Lower leg skin (tissue), 3 donors: ENCODE measurements at regions not wholly inside any gene's neighbourhood (a gene's known extent, or its start where the extent isn't known, plus 50 kb on each side); places are given as distances from the start of the nearest gene placed in this dataset.

ENCODE experiments used
- POLR2A ChIP-seq, 2 donors: fragments of 450-650 bp; IDR thresholded peaks; one replicate each; pipeline ENCODE4 v1.6.1; 2016 to 2017; ENCODE audit warnings: antibody characterized with exemption in 2 of 2, mild to moderate bottlenecking in 1 of 2, moderate library complexity in 1 of 2
- TF ChIP-seq, protein P1 (sequence below), 3 donors: fragments of 450-650 bp; IDR thresholded peaks; one replicate each; pipeline ENCODE4 v1.5.1; 2016; ENCODE audit warnings: antibody characterized with exemption in 3 of 3, mild to moderate bottlenecking in 3 of 3, moderate library complexity in 2 of 3

DNA sequence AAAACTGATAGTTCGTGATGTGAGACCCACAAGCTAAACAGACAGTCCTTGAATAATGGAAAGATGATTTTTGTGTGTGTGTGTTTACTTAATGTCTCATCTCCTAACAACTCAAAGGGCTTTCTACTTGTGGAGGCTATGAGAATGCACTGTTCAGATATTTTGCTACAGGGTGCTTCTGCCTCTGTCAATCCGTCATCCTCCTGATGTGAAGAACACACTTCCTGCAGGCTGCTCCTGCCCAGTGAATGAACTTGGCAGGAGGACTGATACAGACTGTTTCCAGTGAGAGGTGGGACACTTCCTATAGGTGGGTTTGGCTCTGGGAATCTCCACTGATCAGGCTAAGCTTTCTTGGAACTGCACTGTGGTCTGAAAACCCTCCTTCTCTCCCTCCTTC, 168.4 kb upstream of the STARD13 start:
- TF ChIP-seq, protein P1, sequence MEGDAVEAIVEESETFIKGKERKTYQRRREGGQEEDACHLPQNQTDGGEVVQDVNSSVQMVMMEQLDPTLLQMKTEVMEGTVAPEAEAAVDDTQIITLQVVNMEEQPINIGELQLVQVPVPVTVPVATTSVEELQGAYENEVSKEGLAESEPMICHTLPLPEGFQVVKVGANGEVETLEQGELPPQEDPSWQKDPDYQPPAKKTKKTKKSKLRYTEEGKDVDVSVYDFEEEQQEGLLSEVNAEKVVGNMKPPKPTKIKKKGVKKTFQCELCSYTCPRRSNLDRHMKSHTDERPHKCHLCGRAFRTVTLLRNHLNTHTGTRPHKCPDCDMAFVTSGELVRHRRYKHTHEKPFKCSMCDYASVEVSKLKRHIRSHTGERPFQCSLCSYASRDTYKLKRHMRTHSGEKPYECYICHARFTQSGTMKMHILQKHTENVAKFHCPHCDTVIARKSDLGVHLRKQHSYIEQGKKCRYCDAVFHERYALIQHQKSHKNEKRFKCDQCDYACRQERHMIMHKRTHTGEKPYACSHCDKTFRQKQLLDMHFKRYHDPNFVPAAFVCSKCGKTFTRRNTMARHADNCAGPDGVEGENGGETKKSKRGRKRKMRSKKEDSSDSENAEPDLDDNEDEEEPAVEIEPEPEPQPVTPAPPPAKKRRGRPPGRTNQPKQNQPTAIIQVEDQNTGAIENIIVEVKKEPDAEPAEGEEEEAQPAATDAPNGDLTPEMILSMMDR (IDR thresholded peaks at IDR 0.05) = no peak
- no peak for TF ChIP-seq POLR2A (IDR thresholded peaks at IDR 0.05)
